T follicular helper cell (primary cell): ENCODE measurements at regions not wholly inside any gene's neighbourhood (a gene's known extent, or its start where the extent isn't known, plus 50 kb on each side); places are given as distances from the start of the nearest gene placed in this dataset.
"Not testable (repeated sequence)": the region's sequence is repeated elsewhere in the genome, so short reads cannot be mapped to it uniquely, and the experiment has no call there.

Source experiments
- DNase-seq: peaks from one replicate; pipeline ENCODE4 v3.0.0-alpha.2; 2020; ENCODE audit warnings: low read depth

- DNase-seq = no peak
These were observed 101.8 kb upstream of the CADM1 start for GRCh38 chr11:115605871-115606497.

- not testable (repeated sequence) for DNase-seq
These were observed 101.2 kb upstream of the CADM1 start for GRCh38 chr11:115605397-115605796.

- DNase-seq = no peak
These were observed 94.9 kb upstream of the CADM1 start for GRCh38 chr11:115599125-115599524.

- no peak for DNase-seq
These were observed 94.2 kb upstream of the CADM1 start for GRCh38 chr11:115598257-115598901.

- no peak for DNase-seq
These were observed 87.2 kb upstream of the CADM1 start for GRCh38 chr11:115591380-115591779.

GRCh38 chr11:115590254-115590653, 86.0 kb upstream of the CADM1 start:
- no peak for DNase-seq

GRCh38 chr11:115587718-115588342, 83.6 kb upstream of the CADM1 start:
- DNase-seq = no peak

GRCh38 chr11:115585361-115586024, 81.3 kb upstream of the CADM1 start:
- no peak for DNase-seq

- no peak for DNase-seq
These were observed 77.8 kb upstream of the CADM1 start for GRCh38 chr11:115581871-115582639.

GRCh38 chr11:115580927-115581680, 76.9 kb upstream of the CADM1 start:
- DNase-seq = no peak

GRCh38 chr11:115580416-115580815, 76.2 kb upstream of the CADM1 start:
- no peak for DNase-seq

GRCh38 chr11:115579181-115579825, 75.1 kb upstream of the CADM1 start:
- no peak for DNase-seq

- DNase-seq = no peak
These were observed 74.1 kb upstream of the CADM1 start for GRCh38 chr11:115578275-115578674.

- no peak for DNase-seq
These were observed 73.5 kb upstream of the CADM1 start for GRCh38 chr11:115577701-115578100.

- DNase-seq = no peak
These were observed 72.6 kb upstream of the CADM1 start for GRCh38 chr11:115576606-115577380.

- DNase-seq = no peak
These were observed 68.3 kb upstream of the CADM1 start for GRCh38 chr11:115572551-115572950.

- no peak for DNase-seq
These were observed 62.1 kb upstream of the CADM1 start for GRCh38 chr11:115566180-115566764.

GRCh38 chr11:115564851-115565250, 60.6 kb upstream of the CADM1 start:
- DNase-seq = no peak

- DNase-seq = no peak
These were observed 56.9 kb upstream of the CADM1 start for GRCh38 chr11:115561116-115561515.

- no peak for DNase-seq
These were observed 54.4 kb upstream of the CADM1 start for GRCh38 chr11:115558635-115559034.
